HuH-7.5 (cell line): ENCODE measurements at regions not wholly inside any gene's neighbourhood (a gene's known extent, or its start where the extent isn't known, plus 50 kb on each side); places are given as distances from the start of the nearest gene placed in this dataset.

Experiments used
- DNase-seq: peaks from one replicate; pipeline ENCODE4 v3.0.0; 2011; ENCODE audit warnings: low spot score

DNA sequence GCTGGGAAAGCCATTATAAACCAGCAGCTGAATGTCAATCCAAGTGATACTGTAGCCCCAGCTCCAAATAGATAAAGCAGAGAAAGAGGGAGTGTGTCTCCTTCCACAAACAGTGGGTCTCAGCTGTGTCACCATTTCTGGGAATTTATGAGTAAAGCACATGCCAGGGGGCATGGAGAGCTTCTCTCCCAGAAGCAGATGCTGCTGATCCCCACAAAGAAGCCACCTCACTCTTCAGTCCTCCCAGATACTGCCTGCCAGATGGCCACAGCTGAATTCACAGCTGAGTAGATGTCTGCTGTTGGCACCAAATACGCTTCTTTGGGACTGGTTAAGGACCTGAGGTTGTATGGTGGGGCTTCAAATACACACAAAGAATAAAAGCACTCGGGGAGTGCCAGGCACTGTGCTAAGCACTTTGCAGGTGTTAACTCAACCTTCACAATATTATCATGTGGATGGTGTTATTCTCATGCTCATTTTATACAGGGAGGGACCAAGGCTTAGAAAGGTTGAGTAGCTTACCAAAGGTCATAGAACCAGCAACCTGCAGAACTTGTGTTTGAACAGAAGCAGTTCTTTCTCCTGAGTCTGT is 298.3 kb downstream of the CDH11 start:
- no peak for DNase-seq

DNA sequence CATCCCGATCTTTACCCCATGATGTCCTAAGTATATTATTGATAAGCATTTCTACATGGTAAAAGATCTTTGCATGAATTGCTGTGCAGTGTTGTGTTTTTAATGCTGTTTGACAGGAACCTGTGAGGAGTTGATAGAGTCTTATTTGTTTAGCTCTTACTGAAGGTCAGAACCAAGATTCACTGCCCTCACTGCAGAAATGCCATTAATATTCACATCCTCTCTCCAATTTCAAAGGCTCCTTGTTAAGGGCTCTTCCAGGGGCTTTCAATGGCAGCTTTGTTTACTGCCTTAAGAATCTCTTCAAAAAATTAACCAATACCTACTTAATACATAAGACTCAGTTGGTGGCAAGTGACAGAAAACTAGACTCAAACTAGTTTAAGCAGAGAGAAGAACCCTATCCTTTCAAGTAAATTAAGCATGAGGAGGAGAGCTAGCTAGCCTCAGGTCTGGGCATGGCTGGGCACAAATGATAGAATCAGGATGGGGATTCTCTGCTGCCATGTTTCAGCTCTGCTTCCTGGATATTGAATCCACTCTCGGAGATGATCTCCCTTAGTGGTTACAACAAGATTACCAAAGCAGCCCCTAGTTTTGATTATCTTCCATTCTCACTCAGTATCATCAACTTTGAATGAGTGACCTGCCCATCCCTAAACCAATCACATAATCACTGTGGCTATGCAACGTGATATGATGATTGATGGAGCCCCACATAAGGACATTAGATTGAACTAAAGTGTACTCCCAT is 311.8 kb downstream of the CDH11 start:
- DNase-seq, result no peak

DNA sequence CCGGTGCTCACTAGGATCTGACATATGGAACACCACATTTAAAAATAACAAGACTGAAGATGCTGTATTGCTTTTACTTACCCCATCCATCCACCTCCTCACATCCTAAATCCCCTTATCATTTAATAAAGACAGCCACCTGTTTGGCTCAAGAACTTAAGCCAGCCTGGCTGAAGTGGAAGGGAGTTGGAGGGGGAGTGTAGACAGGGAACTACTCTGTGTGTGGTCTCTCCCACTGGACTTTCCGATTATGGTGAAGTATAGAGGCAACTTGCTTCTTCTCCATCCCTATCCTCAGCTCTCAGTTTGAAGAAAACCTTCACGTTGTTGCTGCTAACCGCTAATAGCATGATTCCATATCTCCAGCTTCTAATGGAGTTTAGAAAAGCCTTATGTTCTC is 313.4 kb downstream of the CDH11 start:
- no peak for DNase-seq

DNA sequence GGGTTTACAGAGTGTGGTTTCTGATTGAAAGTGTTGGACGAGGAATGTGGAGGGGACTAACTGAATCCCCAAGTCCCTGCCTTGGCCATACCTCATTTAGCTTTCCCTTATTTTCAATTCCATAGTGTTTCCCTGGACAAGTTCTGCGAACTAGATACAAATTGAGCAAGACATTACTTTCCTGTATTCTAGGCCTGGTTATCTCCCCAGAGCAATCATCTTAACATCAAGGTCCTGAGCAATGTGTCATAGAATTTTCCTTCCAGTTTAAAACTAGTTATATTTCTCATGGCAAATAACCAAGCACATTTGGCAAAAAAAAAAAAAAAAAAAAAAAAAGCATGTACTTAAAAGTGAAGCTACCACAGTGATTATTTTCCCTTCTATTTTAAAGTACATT is 330.1 kb downstream of the CDH11 start:
- DNase-seq, result no peak

DNA sequence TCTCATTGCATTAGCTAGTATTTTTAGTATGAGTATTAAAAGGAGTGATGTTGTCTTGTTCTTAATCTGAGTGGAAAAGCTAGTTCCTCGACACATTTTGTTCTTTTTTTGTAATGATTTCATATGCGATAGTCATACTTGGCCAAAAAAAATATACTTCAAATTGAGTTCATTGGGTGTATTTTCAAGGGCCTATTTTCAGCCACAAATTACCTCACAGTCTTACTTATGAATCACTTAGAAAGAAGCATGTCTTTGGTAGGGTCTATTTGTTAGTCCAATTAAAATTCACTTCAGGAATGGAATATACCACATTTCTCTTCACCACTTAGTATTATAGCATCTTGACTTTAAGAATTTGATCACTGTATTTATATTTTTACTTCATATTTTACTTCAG is 337.2 kb downstream of the CDH11 start:
- DNase-seq, result no peak

DNA sequence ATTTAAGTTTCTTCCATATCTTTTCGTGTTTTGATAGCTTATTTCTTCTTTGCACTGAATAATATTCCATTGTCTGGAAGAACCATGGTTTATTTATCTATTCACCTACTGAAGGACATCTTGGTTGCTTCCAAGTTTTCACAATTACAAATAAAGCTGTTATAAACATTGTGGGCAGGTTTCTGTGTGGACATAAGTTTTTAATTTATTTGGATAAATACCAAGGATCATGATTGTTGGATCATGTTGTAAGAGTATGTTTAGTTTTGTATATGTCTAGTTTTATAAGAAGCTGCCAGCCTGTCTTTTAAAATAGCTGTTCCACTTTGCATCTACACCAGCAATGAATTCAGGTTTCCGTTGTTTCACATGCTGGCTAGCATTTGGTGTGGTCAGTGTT is 339.4 kb downstream of the CDH11 start:
- no peak for DNase-seq

DNA sequence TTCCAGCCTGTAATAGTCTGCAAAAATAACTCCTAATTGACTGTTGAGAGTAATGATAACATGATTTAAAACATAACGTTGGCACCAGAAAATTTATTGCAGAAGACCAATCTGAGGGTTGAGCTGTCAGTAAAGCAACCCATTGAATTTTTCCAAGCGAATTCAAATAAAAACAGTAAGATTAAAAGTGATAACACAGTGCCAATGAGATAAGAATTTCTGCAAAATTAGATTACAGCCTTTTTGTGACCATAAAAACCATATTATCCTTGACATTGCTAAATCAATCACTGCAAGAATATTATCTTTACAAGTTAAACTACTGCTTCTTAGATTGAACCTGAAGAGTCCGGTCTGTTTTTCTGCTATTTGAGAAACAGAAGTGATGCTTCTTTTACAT is 341.4 kb downstream of the CDH11 start:
- DNase-seq, result no peak

DNA sequence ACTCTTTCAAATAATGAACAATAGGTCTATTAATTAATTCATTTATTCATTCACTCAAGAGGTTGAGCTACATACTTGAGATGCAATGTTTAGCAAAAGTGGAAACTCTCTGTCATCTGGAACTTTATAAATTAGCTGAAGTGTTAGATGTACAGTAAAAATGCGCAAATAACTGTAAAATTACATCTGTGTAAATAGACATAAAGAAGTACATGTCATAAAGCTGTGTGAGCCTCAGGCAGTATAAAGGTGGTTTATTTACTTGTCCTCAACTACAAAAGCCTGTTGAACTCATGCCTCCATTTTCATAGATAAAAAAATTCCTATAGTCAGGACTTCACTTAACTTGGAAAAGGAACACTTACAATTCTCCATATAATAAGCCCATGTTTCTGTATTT is 343.1 kb downstream of the CDH11 start:
- DNase-seq, result no peak

DNA sequence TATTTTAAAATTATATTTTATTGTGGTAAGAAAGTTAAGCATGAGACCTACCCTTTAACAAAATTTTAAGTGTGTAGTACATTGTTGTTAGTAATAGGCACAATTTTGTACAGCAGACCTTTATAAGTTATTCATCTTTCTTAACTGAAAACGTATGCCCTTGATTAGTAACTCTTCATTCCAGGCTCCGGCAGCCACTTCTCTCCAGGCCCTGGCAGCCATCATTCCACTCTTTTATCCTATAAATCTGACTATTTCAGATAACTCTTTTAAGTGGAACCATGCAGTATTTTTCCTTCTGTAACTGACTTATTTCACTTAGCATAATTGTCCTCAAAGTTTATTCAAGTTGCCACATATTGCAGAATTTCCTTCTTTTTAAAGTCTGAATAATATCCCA is 348.2 kb downstream of the CDH11 start:
- DNase-seq, result no peak

DNA sequence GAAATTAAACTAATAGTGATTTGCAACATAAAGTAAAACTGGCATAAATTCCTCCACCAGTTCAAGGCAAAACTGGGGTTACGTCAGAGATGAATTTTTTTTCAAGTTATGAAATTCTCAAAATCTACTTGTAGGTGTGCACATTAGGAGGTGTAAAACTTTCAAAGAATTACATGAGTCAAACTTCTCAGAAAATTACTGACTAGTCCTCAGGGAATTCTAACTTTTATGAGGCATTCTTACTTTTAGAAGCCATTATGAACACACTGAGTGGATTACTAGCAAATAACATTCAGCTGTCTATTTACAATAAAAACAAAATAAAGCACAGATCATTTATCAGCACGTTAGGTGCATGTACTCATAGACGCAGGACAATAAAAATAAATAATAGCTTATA is 348.7 kb downstream of the CDH11 start:
- no peak for DNase-seq

DNA sequence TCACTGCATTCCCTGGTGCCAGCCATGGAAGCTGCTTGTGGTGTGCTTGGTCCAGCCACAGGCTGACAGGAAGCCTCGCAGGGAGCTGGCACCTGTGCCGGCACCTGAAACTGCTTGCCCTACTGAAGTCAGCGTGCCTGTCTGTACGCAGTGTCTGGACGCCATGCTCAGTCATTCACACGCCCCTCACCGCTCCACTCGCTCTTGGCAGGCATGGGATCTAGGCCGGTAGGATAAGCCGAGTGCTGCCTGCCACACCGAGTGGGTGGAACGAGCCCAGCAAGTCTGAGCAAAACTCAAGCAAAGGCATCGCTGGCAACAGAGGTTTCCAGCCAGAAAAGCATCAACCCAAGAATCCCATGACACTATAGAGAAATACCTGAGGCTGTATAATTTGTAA is 350.6 kb downstream of the CDH11 start:
- DNase-seq, result no peak

DNA sequence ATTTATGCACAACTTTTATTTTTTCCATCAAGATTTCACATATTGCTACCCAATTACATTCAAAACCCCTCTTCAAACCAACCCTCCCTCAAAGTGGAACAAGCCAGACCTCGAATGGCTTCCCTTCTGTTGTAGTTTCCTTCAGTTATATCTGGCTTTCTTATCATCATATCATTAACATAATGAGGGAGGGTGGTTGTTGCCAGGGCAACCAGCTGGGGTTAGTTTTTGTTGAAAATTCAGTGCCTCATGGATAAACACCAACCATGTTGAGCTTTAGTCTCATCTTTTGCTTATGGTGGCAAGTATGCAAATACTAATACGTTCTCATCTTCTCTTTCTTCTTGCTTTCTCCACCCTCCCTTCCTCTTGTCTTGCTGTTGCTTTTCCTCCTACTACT is 359.7 kb downstream of the CDH11 start:
- DNase-seq, result no peak

DNA sequence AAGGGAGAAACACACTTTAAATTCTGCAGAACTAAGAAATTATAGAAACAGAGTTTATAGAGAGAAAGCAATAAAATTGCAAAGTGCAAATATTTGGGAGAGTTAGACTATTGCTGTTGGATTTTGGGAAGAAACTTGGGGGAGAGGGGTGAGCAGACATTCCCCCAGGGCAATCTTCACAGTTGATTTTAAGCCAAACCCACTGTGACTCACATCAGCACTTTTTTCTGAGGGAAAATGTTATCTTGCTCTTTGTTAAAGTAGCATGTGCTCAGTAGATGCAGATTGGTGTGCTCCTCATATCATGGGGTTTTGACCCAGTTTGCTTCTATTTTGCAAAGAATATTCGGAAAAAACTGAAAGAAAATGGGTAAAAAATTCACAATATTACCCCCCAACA is 367.6 kb downstream of the CDH11 start:
- DNase-seq, result no peak

DNA sequence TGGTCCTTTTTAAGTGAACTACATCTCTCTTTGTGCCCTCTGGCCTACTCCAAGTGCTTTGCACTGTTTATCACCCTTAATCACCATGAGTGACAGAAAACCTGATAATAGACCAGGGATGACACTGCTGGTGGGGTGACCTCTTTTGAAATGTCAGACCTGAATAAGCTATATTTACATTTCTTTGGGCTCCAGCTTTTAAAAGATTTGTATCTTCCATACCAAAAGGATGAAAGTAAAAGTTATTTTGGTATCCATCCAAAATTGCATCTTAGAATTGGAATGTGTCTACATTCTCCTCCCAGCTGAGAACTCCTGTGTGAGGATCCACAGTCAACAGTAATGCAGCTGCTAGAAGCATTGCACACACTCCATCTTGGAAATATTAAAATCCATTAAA is 370.0 kb downstream of the CDH11 start:
- DNase-seq, result no peak

DNA sequence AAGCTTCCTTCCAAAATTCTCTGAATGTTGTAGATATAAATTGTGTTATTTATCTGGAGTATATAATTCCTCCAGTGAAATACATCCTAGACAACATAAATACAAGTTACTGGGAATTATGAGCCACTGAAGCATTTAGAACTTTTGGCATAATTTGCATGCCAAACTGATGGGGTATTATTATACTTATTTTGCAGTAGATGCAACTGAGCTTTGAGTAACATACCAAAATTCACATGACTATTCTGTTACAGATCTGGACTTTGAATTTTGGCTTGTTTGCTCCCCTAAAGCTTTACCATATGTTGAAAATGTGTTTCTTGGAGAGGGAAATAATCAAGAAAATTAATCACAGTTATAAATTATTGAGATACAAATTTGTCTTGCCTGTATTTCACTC is 372.5 kb downstream of the CDH11 start:
- DNase-seq, result no peak

DNA sequence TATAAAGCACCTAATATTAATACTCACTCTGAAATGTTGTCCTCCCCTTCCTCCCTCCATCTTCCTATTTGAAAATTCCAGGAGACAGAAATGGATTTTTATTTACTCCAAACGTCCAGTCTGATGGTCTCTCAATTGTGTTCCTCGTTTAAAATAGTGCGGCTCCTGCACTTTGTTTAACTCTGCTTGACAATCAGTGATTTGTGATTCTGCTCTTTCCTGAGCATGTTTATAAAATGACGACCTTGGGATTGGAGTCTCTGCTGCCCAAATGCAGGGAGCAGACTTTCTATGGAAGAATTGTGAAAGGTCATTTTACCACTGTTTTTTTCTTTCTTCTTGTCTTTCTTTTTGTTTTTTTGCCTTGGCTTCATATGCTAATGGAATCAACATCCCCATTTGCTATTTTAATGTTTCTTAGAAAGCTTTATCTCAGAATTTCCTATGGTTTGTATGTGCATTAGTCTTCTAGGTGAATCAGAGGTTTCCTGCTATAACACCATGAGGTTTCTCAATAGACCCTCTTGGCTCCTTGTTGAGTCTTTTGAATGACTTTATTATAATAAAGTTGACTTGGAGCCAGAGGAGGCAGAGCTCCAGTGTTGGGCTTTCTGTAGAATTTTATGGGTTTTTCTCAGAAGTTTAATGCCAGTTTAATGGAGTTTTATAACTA is 376.5 kb downstream of the CDH11 start:
- DNase-seq, result no peak

DNA sequence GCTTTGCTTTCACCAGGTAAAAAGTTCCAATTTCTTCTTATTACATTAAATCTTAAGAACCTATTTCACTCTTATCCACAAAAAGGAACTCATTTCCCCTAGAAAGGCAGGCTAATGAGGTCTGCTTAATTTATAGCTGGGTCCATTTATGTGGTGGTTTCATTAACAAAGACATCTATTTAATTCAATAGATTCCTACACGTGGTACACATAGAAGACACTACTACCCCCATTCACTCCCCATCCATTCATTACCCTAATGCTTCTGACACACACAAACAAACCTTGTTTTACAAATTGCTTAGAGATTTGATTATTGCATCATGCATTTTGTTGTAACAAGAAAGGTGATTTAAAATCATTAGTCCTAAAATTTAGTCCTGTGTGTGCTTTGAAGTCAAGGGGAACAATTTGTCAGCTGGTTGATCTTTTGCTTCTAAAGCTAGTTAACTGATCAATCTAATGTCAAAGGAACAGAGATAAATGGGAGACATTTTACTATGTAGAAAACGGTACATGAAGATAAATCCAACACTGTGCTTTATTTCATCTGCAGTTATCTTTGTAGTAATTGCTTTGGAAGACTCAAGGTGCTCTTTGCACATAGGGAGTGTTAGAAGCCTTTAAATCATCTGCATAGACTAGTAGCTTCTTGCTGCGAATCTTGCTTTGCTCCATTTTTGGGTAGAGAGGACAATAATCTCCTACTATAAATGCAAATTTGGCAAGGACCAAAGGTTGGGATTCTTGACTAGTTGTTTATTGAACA is 379.2 kb downstream of the CDH11 start:
- no peak for DNase-seq

DNA sequence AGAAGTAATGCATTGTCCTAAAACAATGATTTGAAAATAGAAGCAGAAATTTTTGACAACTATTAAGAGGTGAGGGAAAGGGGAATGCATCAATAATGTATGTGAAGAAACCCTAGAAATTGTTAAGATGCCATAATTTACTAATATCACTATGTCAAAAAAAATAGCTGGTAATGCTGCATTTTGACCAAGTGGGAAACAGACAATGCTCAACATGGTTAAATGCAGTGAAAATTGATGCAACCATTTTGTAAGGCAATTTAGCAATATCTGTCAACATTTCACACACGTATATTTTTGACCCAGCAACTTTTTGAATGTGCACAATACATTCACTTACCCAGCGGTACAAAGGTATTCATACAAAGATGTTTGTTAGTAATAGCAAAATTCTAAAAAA is 381.6 kb downstream of the CDH11 start:
- no peak for DNase-seq

DNA sequence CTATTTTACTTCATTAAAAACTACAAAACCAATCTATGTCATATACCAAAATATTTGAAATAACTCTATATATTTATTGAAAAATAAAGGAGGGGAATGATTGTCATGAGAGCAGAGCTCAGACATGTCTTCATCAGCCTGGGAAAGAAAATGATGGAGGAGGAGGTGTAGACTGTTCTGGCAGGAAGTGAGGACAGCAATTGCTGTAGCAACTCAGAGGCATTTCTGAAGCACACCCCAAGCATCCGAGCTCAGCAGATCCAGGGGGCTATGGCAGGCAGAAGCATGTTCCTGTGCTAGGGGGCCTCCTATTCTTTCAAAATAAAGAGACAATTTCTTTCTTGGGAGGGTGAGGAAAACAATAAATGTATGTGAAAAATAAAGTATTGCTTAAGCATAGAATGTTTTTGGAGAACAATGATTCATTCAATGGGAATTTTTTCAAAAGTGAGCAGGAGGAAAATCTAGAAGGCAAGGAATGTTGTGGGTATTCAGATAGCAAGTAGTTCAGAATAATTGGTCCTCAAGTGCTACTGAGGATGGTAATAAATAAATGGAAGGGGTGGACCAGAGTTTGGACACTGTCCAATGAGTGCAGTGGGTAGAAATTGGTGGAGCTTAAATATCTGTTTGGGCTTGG is 383.4 kb downstream of the CDH11 start:
- DNase-seq, result no peak

DNA sequence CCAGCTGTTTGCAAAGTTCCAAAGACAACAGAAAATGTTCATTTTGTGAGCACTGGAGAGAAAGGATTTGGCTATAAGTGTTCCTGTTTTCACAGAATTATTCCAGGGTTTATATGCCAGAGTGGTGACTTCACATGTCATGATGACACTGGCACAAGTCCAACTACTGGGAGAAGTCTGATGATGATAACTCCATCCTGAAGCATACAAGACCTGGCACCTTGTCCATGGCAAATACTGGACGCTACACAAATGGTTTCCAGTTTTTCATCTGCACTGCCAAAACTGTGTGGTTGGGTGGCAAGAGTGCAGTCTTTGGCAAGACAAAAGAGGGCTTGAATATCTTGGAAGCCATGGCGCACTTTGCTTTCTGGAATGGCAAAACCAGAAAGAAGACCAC is 385.0 kb downstream of the CDH11 start:
- DNase-seq, result no peak

DNA sequence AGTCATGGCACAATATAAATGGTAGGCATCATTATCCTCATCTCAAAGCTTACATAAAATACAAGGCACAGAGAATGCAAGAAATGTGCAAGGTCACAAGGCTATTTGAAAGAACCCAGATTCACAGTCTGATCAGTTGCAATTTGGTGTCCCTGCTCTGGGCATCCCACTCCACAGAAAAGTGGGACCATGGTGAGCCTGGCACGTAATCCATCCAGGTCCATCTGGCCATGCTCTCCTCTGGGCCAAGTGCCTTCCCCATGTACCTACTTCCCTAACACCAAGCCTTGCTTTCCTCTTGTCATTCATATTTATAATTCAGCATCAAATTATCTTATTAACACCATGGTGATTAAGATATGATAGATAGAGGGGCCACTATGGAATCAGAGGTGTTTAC is 390.0 kb downstream of the CDH11 start:
- DNase-seq, result no peak

DNA sequence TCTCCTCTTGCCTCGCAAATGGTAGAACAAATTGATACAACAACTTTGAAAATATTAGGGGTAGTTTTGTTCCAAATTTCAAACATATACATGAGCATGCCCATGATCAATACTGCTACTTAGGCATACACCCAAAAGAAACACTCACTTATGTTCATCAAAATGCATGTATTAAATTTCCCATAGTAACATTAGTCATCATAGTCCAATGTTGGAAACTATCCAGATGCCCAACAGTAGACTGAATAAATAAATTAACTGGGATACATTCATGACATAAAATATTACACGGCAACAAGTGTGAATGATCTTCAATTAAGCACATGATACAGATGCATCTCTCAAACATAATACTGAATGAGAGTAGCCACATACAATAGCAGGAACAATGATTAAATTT is 391.6 kb downstream of the CDH11 start:
- no peak for DNase-seq
